ENCODE measurements at regions not wholly inside any gene's neighbourhood (a gene's known extent, or its start where the extent isn't known, plus 50 kb on each side); places are given as distances from the start of the nearest gene placed in this dataset.

DNA sequence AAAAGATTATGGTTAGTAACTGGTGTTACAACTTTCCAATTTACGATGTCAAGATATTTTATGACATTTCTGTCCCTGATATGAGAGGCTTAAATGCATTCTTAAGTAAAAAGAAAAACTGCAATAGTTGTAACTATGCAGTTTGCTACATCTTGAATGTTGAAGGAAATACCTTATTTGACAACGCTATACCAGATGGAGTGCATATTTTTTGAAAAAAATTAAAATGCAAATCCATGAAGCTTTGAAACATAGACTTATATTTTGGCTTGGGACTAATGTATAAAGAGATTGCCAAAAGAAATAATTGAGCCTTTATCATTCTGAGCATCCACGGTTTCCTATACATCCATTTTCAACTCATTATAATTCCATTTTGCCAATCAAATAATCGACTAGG lies 579.4 kb downstream of the TAF11L14 start:
- TF ChIP-seq, protein P1, sequence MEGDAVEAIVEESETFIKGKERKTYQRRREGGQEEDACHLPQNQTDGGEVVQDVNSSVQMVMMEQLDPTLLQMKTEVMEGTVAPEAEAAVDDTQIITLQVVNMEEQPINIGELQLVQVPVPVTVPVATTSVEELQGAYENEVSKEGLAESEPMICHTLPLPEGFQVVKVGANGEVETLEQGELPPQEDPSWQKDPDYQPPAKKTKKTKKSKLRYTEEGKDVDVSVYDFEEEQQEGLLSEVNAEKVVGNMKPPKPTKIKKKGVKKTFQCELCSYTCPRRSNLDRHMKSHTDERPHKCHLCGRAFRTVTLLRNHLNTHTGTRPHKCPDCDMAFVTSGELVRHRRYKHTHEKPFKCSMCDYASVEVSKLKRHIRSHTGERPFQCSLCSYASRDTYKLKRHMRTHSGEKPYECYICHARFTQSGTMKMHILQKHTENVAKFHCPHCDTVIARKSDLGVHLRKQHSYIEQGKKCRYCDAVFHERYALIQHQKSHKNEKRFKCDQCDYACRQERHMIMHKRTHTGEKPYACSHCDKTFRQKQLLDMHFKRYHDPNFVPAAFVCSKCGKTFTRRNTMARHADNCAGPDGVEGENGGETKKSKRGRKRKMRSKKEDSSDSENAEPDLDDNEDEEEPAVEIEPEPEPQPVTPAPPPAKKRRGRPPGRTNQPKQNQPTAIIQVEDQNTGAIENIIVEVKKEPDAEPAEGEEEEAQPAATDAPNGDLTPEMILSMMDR (CRISPR knock-in tag; IDR thresholded peaks at IDR 0.05), result no peak
- TF ChIP-seq ZNF710 (CRISPR knock-in tag; IDR thresholded peaks at IDR 0.05; ENCODE audit: borderline replicate concordance) (no peak), POLR2A (IDR thresholded peaks at IDR 0.05; ENCODE audit: insufficient read depth in 1 of 2, low read depth in 2 of 2, low read length in 2 of 2) (no peak), CBX2 (IDR thresholded peaks at IDR 0.05; ENCODE audit: low read depth, low read length) (no peak), CBX2 (CRISPR knock-in tag; IDR thresholded peaks at IDR 0.05; ENCODE audit: low read depth) (no peak), PRPF4 (IDR thresholded peaks at IDR 0.05; ENCODE audit: low read depth, low read length, poor library complexity, severe bottlenecking) (no peak), MED1 (CRISPR knock-in tag; IDR thresholded peaks at IDR 0.05) (no peak), ZNF329 (CRISPR knock-in tag; IDR thresholded peaks at IDR 0.05; ENCODE audit: low read depth) (no peak), EZH2 (conservative IDR thresholded peaks at IDR 0.05; ENCODE audit: low read depth, low read length) (no peak), ELF3 (CRISPR knock-in tag; IDR thresholded peaks at IDR 0.05) (no peak), FOXO1 (CRISPR knock-in tag; IDR thresholded peaks at IDR 0.05) (no peak), ZNF160 (CRISPR knock-in tag; IDR thresholded peaks at IDR 0.05) (no peak), POLR2AphosphoS5 (IDR thresholded peaks at IDR 0.05; ENCODE audit: low read depth, low read length) (no peak)

Data from HepG2 (cell line).